ENCODE measurements at regions not wholly inside any gene's neighbourhood (a gene's known extent, or its start where the extent isn't known, plus 50 kb on each side); places are given as distances from the start of the nearest gene placed in this dataset.

GRCh38 chr5:88613051-88613450 lies 269.9 kb downstream of the MEF2C start:
- no peak for ATAC-seq

- no peak for ATAC-seq
Observed at GRCh38 chr5:88610586-88610985, 272.4 kb downstream of the MEF2C start.

- no peak for ATAC-seq
Observed at GRCh38 chr5:88607492-88607891, 275.5 kb downstream of the MEF2C start.

DNA sequence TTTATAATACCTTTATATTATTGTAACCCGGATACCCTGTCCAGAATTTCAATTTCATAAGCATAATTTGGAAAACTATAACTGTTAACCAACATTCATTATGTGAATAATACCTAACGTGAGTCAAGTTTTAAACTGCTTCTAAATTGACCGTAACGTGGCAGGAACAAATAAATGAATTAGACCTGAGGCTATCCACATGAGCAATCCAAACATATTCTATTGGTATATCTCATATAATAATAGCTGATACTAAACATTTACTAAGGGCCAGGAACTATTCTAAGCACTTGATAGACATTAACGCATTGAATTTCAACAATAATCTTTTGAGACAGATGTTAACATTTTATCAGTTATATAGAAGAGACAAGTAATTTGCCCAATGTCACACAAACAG lies 276.4 kb downstream of the MEF2C start:
- no peak for ATAC-seq

DNA sequence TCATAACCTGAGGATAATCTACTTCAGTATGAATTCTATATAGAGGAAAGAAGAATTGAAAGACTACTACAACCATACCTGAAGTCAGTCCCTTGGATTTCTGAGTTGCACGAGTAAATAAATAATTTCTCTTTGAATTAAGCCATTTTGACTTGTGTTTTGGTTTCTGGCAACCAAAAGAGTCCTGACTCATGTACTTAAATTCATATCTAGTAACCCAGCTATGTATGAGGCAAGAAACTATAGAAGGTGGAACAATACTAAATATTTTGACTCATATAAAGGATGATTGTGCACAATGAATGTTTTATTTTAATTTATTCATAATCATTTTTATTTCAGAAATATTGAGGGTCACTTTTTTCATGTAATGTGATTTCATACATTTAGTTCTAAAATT lies 276.8 kb downstream of the MEF2C start:
- no peak for ATAC-seq

DNA sequence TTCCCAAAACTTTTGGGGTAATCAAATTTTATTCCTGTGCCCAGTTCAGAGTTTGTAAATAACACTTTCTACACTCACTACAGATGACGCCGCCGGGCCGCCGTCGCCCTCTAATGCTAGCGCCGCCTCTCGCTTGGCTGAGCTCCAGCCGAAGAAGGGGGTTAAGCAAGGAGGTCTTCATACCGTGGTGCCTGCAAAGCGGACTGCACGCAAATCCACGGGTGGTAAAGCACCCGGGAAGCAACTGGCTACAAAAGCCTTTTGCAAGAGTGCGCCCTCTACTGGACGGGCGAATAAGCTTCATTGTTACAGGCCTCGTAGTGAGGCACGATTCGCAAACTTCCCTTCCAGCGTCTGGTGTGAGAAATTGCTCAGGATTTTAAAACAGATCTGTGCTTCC lies 280.4 kb downstream of the MEF2C start:
- no peak for ATAC-seq

GRCh38 chr5:88594441-88594840 lies 288.5 kb downstream of the MEF2C start:
- ATAC-seq, result no peak

DNA sequence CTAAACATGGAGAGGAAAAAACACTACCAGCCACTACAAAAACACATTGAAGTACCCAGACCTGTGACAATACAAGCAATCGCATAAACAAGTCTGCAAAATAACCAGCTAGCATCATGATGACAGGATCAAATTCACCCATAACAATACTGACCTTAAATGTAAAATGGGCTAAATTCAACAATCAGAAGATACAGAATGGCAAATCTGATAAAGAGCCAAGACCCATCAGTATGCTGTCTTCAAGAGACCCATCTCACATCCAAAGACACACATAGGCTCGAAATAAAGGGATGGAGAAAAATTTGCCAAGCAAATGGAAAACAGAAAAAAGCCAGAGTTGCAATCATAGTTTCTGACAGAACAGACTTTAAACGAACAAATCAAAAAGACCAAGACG lies 294.4 kb downstream of the MEF2C start:
- no peak for ATAC-seq

DNA sequence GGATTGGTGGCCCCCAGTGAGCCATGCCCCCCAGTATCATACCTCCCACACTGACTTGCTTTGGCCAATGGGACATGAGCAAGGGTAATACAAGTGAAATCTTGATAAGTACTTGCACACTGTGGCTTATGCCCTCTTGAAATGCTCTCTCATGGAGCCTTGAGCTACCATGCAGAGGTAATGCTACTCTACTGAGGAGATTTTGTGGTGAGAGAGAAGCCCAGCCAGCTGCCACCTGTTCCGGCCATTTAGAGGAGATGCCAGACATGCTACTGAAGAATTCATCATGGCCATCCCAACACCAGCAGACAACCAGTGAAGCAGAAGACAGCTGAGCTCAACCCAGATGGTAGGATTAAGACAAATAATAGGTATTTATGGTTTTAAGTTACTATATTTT lies 299.5 kb downstream of the MEF2C start:
- ATAC-seq, result no peak

DNA sequence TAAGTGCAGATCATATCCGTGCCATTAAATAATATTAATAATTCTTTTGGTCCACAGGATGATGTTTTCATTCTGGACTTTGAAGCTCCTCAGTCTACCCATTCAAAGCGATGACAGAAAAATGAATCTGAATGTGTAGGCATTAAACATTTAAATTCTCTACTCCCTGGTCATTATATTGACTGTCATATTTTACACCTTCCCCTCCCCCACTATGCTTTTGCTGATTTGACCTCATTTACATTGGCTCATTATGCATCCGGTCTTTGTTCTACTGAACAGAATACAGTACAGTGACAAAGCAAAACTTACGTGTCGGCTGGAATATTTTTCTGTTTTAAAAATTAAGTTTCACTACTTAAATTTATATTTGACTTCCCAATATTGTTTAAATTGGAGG lies 289.7 kb upstream of the TMEM161B start:
- no peak for ATAC-seq

- no peak for ATAC-seq
Observed at GRCh38 chr5:88557881-88558280, 289.2 kb upstream of the TMEM161B start.

DNA sequence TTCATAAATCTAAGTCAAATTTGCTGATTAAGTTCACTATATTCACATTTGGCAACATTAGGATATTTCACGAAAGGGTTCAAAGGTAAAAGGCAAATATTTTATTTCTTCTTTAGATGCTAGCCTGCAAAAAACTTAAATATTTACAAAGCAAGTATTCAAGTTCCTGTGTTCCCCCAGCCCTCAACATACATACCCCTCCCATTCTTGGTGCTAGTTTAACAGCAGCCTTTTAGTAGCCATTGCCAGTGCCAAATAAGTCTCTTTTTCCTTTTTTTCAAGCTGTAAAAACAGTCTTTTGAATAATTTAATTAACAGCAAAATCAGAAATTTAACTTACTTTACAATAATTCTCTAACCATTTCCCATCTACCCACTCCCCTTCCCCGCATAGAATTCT lies 288.5 kb upstream of the TMEM161B start:
- no peak for ATAC-seq

GRCh38 chr5:88556406-88556805 lies 287.8 kb upstream of the TMEM161B start:
- ATAC-seq, result no peak

DNA sequence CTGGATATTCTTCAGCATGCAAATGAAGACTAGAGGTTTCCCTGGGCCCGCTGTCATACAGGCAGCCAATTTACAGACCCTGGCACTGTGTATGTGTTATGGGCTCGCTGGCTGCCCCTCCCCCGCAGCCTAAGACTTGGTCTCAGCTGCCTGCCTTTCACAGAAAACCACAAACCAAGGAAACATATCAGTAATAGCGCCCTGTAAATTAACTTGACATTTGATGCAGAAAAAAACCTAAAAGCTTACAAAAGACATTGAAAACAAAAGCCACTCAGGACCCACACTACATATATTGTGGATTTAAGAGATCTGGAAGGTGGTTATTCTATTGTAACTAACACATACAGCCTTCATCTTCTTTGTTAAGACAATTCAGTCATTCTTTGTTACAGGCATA lies 287.0 kb upstream of the TMEM161B start:
- no peak for ATAC-seq

- ATAC-seq, result no peak
Observed at GRCh38 chr5:88553986-88554385, 285.3 kb upstream of the TMEM161B start.

GRCh38 chr5:88553136-88553875 lies 284.7 kb upstream of the TMEM161B start:
- no peak for ATAC-seq

GRCh38 chr5:88552426-88552825 lies 283.8 kb upstream of the TMEM161B start:
- no peak for ATAC-seq

DNA sequence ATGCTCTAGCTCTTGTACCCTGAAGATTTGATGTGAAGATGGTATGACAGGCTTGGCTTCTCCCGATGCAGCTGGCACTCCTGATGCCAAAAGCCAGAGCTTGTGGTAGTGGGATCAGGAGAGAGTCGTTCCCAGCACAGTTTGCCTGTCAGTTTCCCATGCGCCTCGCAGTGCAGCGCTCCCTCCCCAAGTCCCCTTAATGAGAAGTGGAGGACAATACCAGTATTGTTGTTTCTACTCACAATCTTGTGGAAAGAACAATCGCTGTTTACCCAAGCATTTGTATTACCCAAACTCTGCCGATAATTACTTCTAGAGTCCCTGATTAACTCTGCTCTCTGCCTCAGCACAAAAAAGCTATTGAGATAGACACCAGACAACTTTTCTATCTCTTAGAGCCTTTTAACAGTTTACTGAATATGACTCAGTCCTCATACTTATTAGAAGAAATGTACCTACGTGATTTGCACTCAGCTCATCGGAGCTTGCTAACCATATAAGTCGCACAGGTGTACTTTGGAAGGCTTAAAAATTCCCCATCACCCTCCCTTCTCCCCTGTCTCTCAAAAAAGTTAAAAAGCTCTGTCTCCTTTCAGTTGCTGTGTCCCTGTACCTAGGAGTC lies 283.2 kb upstream of the TMEM161B start:
- ATAC-seq, result no peak

DNA sequence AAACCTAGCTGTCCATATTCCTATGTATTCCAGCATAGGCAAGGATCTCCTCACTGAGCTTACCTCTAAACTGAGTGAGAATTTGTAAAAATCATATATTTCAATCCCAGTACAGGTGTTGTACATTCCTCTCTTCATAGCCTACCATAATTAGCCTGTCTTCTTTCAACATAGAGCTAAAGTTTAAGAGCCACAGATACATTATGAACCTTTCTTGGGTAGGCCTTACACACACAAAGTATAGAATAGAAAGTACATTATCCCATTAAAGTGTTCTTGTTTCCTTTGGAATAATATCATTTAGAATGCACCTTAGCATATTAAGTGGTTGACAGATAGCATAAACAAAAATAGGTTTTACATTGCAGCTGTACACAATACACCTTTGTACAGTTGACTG lies 282.1 kb upstream of the TMEM161B start:
- no peak for ATAC-seq

DNA sequence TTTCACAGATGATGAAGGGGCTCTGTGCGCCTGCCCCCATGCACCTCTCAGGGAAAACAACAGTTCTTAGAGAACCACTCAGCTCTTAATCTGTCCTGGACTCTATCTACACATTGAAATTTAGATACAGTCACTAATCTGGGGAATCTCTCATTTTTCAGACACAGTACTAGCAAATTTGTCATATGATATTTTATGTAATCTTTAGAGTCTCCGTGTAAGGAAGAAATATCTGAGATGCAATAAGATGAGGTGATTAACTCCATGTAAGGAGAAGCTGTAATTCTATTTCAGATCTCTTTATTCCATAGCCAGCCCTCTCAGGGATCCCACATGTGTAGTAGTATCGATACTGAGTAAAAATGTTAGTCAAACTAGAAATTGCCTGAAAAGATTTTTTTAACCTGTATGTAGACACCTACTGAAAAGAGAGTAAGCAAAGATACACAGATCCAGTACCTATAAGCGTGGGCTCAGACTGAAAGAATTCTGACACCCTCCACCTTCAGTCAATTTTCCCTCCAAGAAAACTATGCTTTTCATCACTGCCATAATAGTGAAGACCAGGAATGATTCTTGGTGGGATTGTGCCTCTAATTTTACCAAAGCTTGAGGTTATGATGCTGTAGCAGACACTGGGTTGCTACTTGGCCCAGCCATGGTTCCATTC lies 279.6 kb upstream of the TMEM161B start:
- no peak for ATAC-seq

- no peak for ATAC-seq
Observed at GRCh38 chr5:88545338-88545737, 276.7 kb upstream of the TMEM161B start.

- ATAC-seq, result no peak
Observed at GRCh38 chr5:88544671-88545070, 276.0 kb upstream of the TMEM161B start.

- no peak for ATAC-seq
Observed at GRCh38 chr5:88544136-88544645, 275.5 kb upstream of the TMEM161B start.

- no peak for ATAC-seq
Observed at GRCh38 chr5:88542786-88543185, 274.1 kb upstream of the TMEM161B start.
